Lower leg skin (tissue), 4 donors: ENCODE measurements at regions not wholly inside any gene's neighbourhood (a gene's known extent, or its start where the extent isn't known, plus 50 kb on each side); places are given as distances from the start of the nearest gene placed in this dataset.

Experiments
- DNase-seq, 2 donors: peaks; one replicate each; pipeline ENCODE4 v3.0.0-alpha.2; 2019; ENCODE audit warnings: low spot score in 2 of 2
- H3K4me3 ChIP-seq: fragments of 200-600 bp; sonication (generic); 2 replicates; pipeline ENCODE4 v1.5.1; 2017; ENCODE audit warnings: mild to moderate bottlenecking, low read depth; ENCODE audit not compliant: poor library complexity, severe bottlenecking
- POLR2A ChIP-seq, 2 donors: fragments of 450-650 bp; IDR thresholded peaks; one replicate each; pipeline ENCODE4 v1.6.1; 2016 to 2017; ENCODE audit warnings: antibody characterized with exemption in 2 of 2, mild to moderate bottlenecking in 1 of 2, moderate library complexity in 1 of 2
- WGBS, 2 donors: methylation state at CpG; one replicate each; pipeline ENCODE4 v1.1.5; 2018; 5-methylcytosine and 5-hydroxymethylcytosine counted together
- intact Hi-C: fragments of 100-400 bp; cut with DNase I; formaldehyde crosslinking; loops from one replicate; pipeline ENCODE4 v1.15.0; 2023; ENCODE audit warnings: low total_unique reads
- TF ChIP-seq, protein P1 (sequence below), 3 donors: fragments of 450-650 bp; IDR thresholded peaks; one replicate each; pipeline ENCODE4 v1.5.1; 2016; ENCODE audit warnings: antibody characterized with exemption in 3 of 3, mild to moderate bottlenecking in 3 of 3, moderate library complexity in 2 of 3

DNA sequence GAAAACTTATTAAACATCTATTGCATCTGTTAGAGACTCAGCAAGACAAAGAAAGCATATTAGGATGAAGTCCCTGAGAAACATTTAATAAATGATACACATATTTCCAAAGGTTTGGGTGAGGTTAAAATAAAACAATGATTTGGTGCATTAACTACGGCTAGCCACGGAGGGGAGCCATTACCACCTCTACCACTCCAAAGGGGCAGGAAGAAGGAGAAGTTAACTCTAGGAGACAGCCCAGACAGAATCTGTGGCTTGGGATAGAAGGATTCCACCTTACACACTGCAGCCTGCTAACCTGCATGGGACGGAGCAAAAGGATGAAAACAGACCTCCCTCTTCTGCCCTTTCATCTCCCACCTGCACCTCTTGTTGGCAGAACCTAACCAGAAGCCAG is 189.1 kb upstream of the C1QTNF7 start:
- TF ChIP-seq, protein P1, sequence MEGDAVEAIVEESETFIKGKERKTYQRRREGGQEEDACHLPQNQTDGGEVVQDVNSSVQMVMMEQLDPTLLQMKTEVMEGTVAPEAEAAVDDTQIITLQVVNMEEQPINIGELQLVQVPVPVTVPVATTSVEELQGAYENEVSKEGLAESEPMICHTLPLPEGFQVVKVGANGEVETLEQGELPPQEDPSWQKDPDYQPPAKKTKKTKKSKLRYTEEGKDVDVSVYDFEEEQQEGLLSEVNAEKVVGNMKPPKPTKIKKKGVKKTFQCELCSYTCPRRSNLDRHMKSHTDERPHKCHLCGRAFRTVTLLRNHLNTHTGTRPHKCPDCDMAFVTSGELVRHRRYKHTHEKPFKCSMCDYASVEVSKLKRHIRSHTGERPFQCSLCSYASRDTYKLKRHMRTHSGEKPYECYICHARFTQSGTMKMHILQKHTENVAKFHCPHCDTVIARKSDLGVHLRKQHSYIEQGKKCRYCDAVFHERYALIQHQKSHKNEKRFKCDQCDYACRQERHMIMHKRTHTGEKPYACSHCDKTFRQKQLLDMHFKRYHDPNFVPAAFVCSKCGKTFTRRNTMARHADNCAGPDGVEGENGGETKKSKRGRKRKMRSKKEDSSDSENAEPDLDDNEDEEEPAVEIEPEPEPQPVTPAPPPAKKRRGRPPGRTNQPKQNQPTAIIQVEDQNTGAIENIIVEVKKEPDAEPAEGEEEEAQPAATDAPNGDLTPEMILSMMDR (IDR thresholded peaks at IDR 0.05) = no peak
- TF ChIP-seq POLR2A (IDR thresholded peaks at IDR 0.05) = no peak
- DNase-seq = no peak
- WGBS, 2 donors = 26 to 30% methylated on average over 3 of the region's 3 CpGs
- H3K4me3 ChIP-seq = no peak overlapping the region
- intact Hi-C loops = loop anchor here (5.0 kb wide), 1 partner anchor 219 kb away; no protein-coding TSS in a partner anchor

DNA sequence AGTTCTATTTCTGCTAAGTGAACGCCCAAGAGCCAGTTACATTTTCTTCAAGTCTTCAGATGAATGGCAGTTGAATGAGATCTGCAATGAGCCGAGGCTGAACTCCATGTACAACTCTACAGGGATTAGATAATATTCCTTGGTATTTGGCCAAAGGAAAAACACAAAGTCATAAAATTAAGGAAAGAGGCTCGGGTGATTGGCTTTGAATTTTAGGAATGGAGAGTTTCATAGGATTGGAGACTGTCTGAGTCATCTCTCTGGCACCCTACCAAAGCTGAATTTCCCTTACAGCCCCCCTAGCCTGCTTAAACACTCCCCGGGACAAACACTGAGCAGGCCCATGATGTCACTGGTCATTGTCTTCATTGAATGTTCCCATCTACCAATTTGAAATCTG is 188.0 kb upstream of the C1QTNF7 start:
- DNase-seq = peak in 1 of 2 donors; percentile 36
- TF ChIP-seq POLR2A (IDR thresholded peaks at IDR 0.05) = no peak
- TF ChIP-seq, protein P1 (IDR thresholded peaks at IDR 0.05) = no peak
- H3K4me3 ChIP-seq = no peak overlapping the region
- 40 to 48% methylated on average over 4 of the region's 4 CpGs for WGBS, 2 donors
- intact Hi-C loops = loop anchor here (5.0 kb wide), 1 partner anchor 217 kb away; no protein-coding TSS in a partner anchor

DNA sequence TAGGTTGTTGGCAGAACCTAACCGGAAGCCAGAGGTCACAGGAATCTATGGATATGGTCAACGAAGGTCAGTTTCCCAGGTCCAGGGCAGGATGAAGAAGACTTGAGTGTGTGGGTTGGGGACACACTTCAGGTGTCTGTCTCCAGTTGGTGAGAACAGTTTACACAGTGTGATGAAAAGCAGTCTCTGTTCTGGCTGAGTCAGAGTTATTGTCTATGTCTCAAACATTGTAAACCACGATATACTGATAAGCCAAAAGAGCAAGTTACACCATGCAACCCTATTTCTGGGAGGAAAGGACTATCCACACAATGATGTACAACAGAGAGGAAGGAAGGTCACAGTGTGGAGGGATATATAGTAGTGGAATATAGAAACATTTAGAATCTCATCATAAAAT is 187.1 kb upstream of the C1QTNF7 start:
- intact Hi-C loops = no loop called here
- no peak for DNase-seq
- WGBS, 2 donors = 74 to 75% methylated on average over 3 of the region's 3 CpGs
- TF ChIP-seq, protein P1 (IDR thresholded peaks at IDR 0.05) = no peak
- no peak for TF ChIP-seq POLR2A (IDR thresholded peaks at IDR 0.05)
- no peak overlapping the region for H3K4me3 ChIP-seq

DNA sequence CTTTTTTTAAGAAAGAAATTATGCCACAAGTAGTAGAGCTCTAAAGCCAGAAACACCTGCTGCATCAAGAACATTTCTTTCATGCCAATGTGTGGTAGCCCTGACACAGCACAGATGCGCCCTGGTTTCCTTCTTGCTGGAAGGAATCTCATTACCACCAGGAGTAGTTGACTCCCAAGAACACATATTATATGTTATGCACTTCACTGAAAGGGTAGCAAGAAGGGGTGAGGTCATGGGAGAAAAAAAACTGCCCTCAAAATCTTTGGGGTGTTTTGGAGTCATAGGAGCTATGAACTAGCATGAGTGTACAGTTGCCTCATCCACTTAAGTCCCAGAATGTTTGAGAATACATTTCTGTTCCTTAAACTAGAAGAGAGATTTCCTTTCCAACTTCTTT is 185.8 kb upstream of the C1QTNF7 start:
- TF ChIP-seq, protein P1 (IDR thresholded peaks at IDR 0.05) = no peak
- TF ChIP-seq POLR2A (IDR thresholded peaks at IDR 0.05) = no peak
- intact Hi-C loops = no loop called here
- no peak for DNase-seq
- no peak overlapping the region for H3K4me3 ChIP-seq
- 88 to 95% methylated on average over 1 of the region's 1 CpG for WGBS, 2 donors

DNA sequence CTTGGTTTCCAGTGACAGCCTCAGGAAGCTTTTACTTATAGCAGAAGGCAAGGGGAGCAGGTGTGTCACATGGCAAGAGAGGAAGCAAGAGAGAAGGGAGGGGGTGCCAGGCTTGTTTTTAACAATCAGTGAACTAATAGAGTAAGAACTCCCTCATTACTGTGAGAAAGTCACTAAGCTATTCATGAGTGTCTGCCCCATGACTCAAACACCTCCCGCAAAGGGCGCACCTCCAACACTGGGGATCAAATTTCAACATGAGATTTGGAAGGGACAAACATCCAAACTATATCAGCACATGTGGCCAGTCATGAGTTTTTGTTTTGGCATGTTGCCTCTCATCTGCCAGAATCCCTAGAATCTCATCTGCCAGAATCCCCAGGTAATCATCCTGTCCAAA is 183.5 kb upstream of the C1QTNF7 start:
- no peak overlapping the region for H3K4me3 ChIP-seq
- WGBS, 2 donors = 90 to 92% methylated on average over 2 of the region's 2 CpGs
- no peak for DNase-seq
- intact Hi-C loops = no loop called here
- TF ChIP-seq POLR2A (IDR thresholded peaks at IDR 0.05) = no peak
- TF ChIP-seq, protein P1 (IDR thresholded peaks at IDR 0.05) = no peak

DNA sequence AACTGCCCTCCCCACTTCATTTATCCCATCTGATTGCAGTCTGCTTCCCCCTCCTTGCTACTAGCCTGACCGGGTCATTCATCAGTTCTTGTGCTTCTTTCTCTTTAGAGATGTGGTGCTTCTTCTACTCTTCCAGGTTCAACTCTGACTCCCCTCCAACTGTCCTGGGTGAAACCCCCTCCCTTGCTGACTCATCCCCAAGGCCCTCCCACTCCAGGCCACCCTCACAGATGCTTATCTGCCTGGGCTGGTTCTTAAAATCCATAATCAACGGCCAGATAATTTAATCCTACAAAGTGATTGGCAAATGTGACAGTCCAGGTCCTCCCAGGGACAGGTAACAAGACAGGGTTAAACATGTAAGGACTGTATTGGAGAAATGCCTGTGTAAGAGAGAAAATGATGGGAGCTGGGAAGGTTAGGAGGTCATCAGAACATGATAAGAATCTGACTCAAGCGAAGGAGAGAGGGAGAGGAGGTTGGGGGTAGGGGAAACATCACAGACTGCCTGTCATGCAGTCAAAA is 182.8 kb upstream of the C1QTNF7 start:
- TF ChIP-seq POLR2A (IDR thresholded peaks at IDR 0.05) = no peak
- TF ChIP-seq, protein P1 (IDR thresholded peaks at IDR 0.05) = no peak
- DNase-seq = no peak
- intact Hi-C loops = no loop called here
- 74 to 82% methylated on average over 3 of the region's 3 CpGs for WGBS, 2 donors
- no peak overlapping the region for H3K4me3 ChIP-seq
